Tibial nerve (tissue), 4 donors: ENCODE measurements at regions not wholly inside any gene's neighbourhood (a gene's known extent, or its start where the extent isn't known, plus 50 kb on each side); places are given as distances from the start of the nearest gene placed in this dataset.

ENCODE experiments used
- DNase-seq, 2 donors: peaks; one replicate each; pipeline ENCODE4 v3.0.0-alpha.2; 2019; ENCODE audit warnings: low spot score in 2 of 2
- H3K27ac ChIP-seq, 4 donors: fragments of 200-600 bp; sonication (generic) in 3 of 4; one replicate each; pipeline ENCODE4 v1.5.1; 2017 to 2019; ENCODE audit warnings: mild to moderate bottlenecking in 1 of 4
- H3K27me3 ChIP-seq, 2 donors: fragments of 200-600 bp; sonication (generic) in 1 of 2; one replicate each; pipeline versions ENCODE4 v1.5.1 to v1.6.0; 2017 to 2019
- H3K36me3 ChIP-seq, 3 donors: fragments of 200-600 bp; sonication (generic); one replicate each; pipeline ENCODE4 v1.5.1; 2018 to 2019
- H3K4me1 ChIP-seq, 4 donors: fragments of 200-600 bp; sonication (generic) in 3 of 4; one replicate each; pipeline ENCODE4 v1.5.1; 2017 to 2019
- H3K4me3 ChIP-seq, 4 donors: fragments of 200-600 bp; sonication (generic) in 3 of 4; one replicate each; pipeline ENCODE4 v1.5.1; 2017 to 2019; ENCODE audit warnings: mild to moderate bottlenecking in 1 of 4, moderate library complexity in 1 of 4
- H3K9me3 ChIP-seq, 4 donors: fragments of 200-600 bp; sonication (generic) in 3 of 4; one replicate each; pipeline ENCODE4 v1.5.1; 2017 to 2019
- EP300 ChIP-seq, 2 donors: sonication (generic); formaldehyde crosslinking; IDR thresholded peaks; one replicate each; pipeline ENCODE4 v1.6.1; 2017; ENCODE audit warnings: antibody characterized with exemption in 2 of 2, mild to moderate bottlenecking in 1 of 2
- POLR2A ChIP-seq, 2 donors: fragments of 450-650 bp; IDR thresholded peaks; one replicate each; pipeline ENCODE4 v1.6.1; 2017; ENCODE audit warnings: antibody characterized with exemption in 2 of 2, mild to moderate bottlenecking in 2 of 2, moderate library complexity in 2 of 2
- WGBS, 2 donors: methylation state at CpG; one replicate each; pipeline ENCODE4 v1.1.5; 2018; 5-methylcytosine and 5-hydroxymethylcytosine counted together
- TF ChIP-seq, protein P1 (sequence below), 5 experiments: fragments of 200-600 bp in 3 of 5; fragments of 450-650 bp in 2 of 5; sonication (generic) in 3 of 5; IDR thresholded peaks; one replicate each; pipeline ENCODE4 v1.5.1; 2016 to 2019; ENCODE audit warnings: antibody characterized with exemption in 5 of 5, mild to moderate bottlenecking in 3 of 5, moderate library complexity in 2 of 5

DNA sequence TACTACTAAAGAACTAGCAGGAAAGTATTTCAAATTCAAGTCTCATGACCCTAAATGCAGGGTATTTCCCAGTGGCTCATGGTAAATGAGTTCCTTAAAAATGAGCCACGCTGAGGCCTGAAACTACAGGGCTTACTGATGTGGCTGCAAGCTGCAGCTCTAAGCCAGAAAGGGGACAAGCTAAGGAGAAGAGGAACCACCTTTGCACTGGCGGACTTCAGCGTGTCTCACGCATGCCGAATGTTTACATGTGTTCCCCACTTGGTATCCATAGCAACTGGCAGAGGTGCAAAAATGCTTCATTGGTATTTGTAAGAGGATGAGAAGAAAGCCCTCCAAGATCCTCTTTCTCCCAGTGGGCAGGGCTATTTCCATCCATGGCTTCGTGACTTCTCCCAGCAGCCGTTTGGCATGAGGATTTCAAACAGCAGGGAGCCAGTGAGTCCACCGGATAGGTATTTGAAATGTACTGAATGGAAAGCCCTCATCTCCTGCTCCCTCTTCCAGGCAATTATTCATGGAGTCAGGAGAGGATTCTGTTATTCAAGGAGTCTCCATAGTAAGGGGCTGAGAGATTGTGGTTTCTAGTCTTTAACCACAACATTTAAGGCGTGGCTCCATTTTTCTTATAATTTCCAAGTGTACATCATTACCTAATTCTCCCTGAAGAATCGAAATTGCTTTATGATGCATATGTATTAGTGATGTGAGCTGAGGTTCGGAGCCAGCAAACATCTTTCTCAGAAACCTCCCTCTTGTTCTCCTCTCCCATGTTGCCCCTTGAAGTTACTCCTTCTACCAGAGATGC is 55.3 kb upstream of the CD44 start:
- 37 to 40% methylated on average over 11 of the region's 11 CpGs for WGBS, 2 donors
- Histone ChIP-seq H3K9me3 (no peaks in the 10 kb centered on the region), H3K4me3 (no peak overlapping the region), H3K36me3 (no peaks in the 10 kb centered on the region), H3K27me3 (no peaks in the 10 kb centered on the region), H3K27ac (peak overlapping the region in 3 of 4 donors; percentile 42 to 64 (median 47)), H3K4me1 (peaks cover 0 to 31% (median 21%) of the 10 kb centered on the region in 4 donors)
- peak; percentile 19 to 66 for DNase-seq
- peak in 1 of 2 donors; percentile 49 for TF ChIP-seq EP300 (IDR thresholded peaks at IDR 0.05)
- TF ChIP-seq, protein P1, sequence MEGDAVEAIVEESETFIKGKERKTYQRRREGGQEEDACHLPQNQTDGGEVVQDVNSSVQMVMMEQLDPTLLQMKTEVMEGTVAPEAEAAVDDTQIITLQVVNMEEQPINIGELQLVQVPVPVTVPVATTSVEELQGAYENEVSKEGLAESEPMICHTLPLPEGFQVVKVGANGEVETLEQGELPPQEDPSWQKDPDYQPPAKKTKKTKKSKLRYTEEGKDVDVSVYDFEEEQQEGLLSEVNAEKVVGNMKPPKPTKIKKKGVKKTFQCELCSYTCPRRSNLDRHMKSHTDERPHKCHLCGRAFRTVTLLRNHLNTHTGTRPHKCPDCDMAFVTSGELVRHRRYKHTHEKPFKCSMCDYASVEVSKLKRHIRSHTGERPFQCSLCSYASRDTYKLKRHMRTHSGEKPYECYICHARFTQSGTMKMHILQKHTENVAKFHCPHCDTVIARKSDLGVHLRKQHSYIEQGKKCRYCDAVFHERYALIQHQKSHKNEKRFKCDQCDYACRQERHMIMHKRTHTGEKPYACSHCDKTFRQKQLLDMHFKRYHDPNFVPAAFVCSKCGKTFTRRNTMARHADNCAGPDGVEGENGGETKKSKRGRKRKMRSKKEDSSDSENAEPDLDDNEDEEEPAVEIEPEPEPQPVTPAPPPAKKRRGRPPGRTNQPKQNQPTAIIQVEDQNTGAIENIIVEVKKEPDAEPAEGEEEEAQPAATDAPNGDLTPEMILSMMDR (IDR thresholded peaks at IDR 0.05): no peak

DNA sequence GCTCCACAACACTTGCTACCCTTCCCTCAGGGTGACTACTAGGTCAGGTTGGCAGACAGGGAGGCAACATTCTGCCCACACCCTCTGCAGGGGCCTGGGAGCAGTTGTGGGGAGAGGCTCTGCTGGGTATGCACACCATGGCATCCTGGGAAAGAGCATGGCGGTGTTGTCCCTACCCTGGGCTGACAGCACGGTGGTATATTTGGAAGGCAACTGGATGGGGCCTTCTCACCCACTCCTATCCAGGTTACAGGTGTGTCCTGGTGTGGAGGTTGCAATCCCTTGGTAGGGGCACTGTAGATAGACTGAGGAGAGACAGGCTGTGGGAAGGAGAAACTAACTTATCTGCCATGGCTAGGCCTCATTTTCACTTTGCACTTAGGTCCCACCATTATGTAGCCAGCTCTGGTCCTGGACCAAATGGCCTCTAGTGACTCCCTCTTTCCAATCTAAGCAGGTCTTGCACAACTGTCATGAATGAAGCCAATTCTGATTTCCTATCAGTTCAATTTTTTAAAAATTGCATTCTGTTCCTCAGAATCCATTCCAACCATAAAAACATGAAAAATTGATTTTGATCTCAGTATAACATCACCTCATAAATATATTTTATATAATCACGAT is 54.0 kb upstream of the CD44 start:
- 86 to 96% methylated on average over 1 to 3 of the region's 3 CpGs for WGBS, 2 donors
- Histone ChIP-seq H3K36me3 (no peaks in the 10 kb centered on the region), H3K27me3 (no peaks in the 10 kb centered on the region), H3K9me3 (no peaks in the 10 kb centered on the region), H3K27ac (no peak overlapping the region), H3K4me1 (peaks cover 0 to 31% (median 23%) of the 10 kb centered on the region in 4 donors), H3K4me3 (no peak overlapping the region)
- DNase-seq: no peak
- TF ChIP-seq POLR2A (IDR thresholded peaks at IDR 0.05) (no peak), EP300 (IDR thresholded peaks at IDR 0.05) (no peak)
- TF ChIP-seq, protein P1 (IDR thresholded peaks at IDR 0.05): no peak

DNA sequence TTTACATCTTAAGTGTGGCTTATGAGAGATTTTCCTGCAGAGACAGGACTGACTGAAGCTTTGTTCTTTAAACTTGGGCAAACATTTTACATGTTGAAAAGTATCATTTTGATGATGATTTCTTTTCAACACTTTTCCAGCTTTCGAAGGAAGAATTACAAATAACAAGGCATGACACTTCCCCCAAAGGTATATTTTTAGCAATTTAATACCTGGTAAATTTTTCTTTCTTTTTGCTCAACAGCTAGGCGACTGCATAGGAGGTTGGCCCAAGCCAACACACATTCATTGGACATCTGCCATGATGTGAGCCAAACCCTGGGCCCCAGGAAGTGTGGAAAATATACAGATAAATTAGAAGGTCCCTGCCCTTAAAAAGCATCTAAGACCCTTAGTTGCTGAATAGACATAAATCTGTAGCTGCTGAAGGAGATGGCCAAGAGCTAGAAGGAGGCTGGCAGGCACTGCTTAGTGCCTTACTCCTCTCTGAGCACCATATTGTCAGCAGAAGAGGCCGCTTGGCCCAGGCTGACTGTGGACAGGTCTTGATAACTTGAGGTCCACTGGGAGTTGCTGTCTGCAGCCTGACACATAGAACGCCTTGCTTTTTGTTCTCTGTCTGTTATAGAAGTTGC is 53.3 kb upstream of the CD44 start:
- Histone ChIP-seq H3K27me3 (no peaks in the 10 kb centered on the region), H3K4me1 (peaks cover 0 to 31% (median 23%) of the 10 kb centered on the region in 4 donors), H3K36me3 (no peaks in the 10 kb centered on the region), H3K27ac (no peak overlapping the region), H3K9me3 (no peaks in the 10 kb centered on the region), H3K4me3 (no peak overlapping the region)
- TF ChIP-seq EP300 (IDR thresholded peaks at IDR 0.05): no peak
- TF ChIP-seq POLR2A (IDR thresholded peaks at IDR 0.05): no peak
- TF ChIP-seq, protein P1 (IDR thresholded peaks at IDR 0.05): no peak
- DNase-seq: no peak
- WGBS, 2 donors: 77 to 79% methylated on average over 4 of the region's 4 CpGs

- TF ChIP-seq POLR2A (IDR thresholded peaks at IDR 0.05): no peak
- TF ChIP-seq, protein P1 (IDR thresholded peaks at IDR 0.05): no peak
- no peak for TF ChIP-seq EP300 (IDR thresholded peaks at IDR 0.05)
- H3K4me1 ChIP-seq: peaks cover 0 to 26% (median 18%) of the 10 kb centered on the region in 4 donors
- H3K36me3 ChIP-seq: no peaks in the 10 kb centered on the region
- no peak for DNase-seq
- no peaks in the 10 kb centered on the region for H3K27me3 ChIP-seq
- H3K27ac ChIP-seq: no peak overlapping the region
- WGBS, 2 donors: 29 to 33% methylated on average over 1 of the region's 1 CpG
- no peaks in the 10 kb centered on the region for H3K9me3 ChIP-seq
- no peak overlapping the region for H3K4me3 ChIP-seq
These were observed 51.3 kb upstream of the CD44 start for GRCh38 chr11:35087648-35088047.

- H3K4me3 ChIP-seq: no peak overlapping the region
- no peaks in the 10 kb centered on the region for H3K9me3 ChIP-seq
- no peaks in the 10 kb centered on the region for H3K27me3 ChIP-seq
- DNase-seq: no peak
- H3K36me3 ChIP-seq: no peaks in the 10 kb centered on the region
- H3K27ac ChIP-seq: no peak overlapping the region
- no peak for TF ChIP-seq EP300 (IDR thresholded peaks at IDR 0.05)
- TF ChIP-seq, protein P1 (IDR thresholded peaks at IDR 0.05): no peak
- no peak for TF ChIP-seq POLR2A (IDR thresholded peaks at IDR 0.05)
- H3K4me1 ChIP-seq: peaks cover 0 to 20% (median 13%) of the 10 kb centered on the region in 4 donors
- 66 to 92% methylated on average over 2 of the region's 2 CpGs for WGBS, 2 donors
These were observed 50.7 kb upstream of the CD44 start for GRCh38 chr11:35088226-35088625.
